HG03066 (cell line): ENCODE measurements at regions not wholly inside any gene's neighbourhood (a gene's known extent, or its start where the extent isn't known, plus 50 kb on each side); places are given as distances from the start of the nearest gene placed in this dataset.
"Not testable (repeated sequence)": the region's sequence is repeated elsewhere in the genome, so short reads cannot be mapped to it uniquely, and the experiment has no call there.

Experiments used
- ATAC-seq: cut with Tn5 transposase; IDR thresholded peaks from one replicate; pipeline ENCODE4 v1.9.1; 2021; ENCODE audit warnings: low read depth; ENCODE audit not compliant: unreplicated experiment

- ATAC-seq: no peak
Observed at GRCh38 chr22:48920776-48921241, 906.9 kb downstream of the BRD1 start.

- ATAC-seq: no peak
Observed at GRCh38 chr22:48919851-48920589, 907.7 kb downstream of the BRD1 start.

GRCh38 chr22:48919187-48919590, 908.5 kb downstream of the BRD1 start:
- no peak for ATAC-seq

- no peak for ATAC-seq
Observed at GRCh38 chr22:48918585-48919186, 909.0 kb downstream of the BRD1 start.

- ATAC-seq: not testable (repeated sequence)
Observed at GRCh38 chr22:48912356-48913066, 915.2 kb downstream of the BRD1 start.

- ATAC-seq: not testable (repeated sequence)
Observed at GRCh38 chr22:48911647-48912046, 916.0 kb downstream of the BRD1 start.

GRCh38 chr22:48911067-48911466, 916.6 kb downstream of the BRD1 start:
- not testable (repeated sequence) for ATAC-seq

- no peak for ATAC-seq
Observed at GRCh38 chr22:48908547-48908946, 919.1 kb downstream of the BRD1 start.

- ATAC-seq: no peak
Observed at GRCh38 chr22:48907591-48907990, 920.1 kb downstream of the BRD1 start.

- no peak for ATAC-seq
Observed at GRCh38 chr22:48906216-48906835, 921.3 kb downstream of the BRD1 start.

- ATAC-seq: no peak
Observed at GRCh38 chr22:48905206-48905975, 922.3 kb downstream of the BRD1 start.

GRCh38 chr22:48902983-48903650, 924.6 kb downstream of the BRD1 start:
- ATAC-seq: no peak

GRCh38 chr22:48902001-48902869, 925.4 kb downstream of the BRD1 start:
- ATAC-seq: no peak

- ATAC-seq: no peak
Observed at GRCh38 chr22:48901324-48901723, 926.3 kb downstream of the BRD1 start.

- no peak for ATAC-seq
Observed at GRCh38 chr22:48900626-48901025, 927.0 kb downstream of the BRD1 start.

GRCh38 chr22:48900327-48900597, 927.4 kb downstream of the BRD1 start:
- no peak for ATAC-seq

- no peak for ATAC-seq
Observed at GRCh38 chr22:48899523-48900326, 927.9 kb downstream of the BRD1 start.

- no peak for ATAC-seq
Observed at GRCh38 chr22:48898524-48899250, 929.0 kb downstream of the BRD1 start.
